Adipocyte (in vitro differentiated cells): ENCODE measurements at regions not wholly inside any gene's neighbourhood (a gene's known extent, or its start where the extent isn't known, plus 50 kb on each side); places are given as distances from the start of the nearest gene placed in this dataset.

ENCODE experiments used
- DNase-seq: peaks from one replicate; pipeline ENCODE4 v3.0.0-alpha.2; 2015; ENCODE audit warnings: low read depth
- H3K27me3 ChIP-seq: replicated peaks from 2 replicates; pipeline ENCODE4 v1.7.0; 2013; ENCODE audit warnings: mild to moderate bottlenecking, low read length, moderate library complexity; ENCODE audit not compliant: control insufficient read depth, insufficient read depth
- H3K36me3 ChIP-seq: 2 replicates; pipeline ENCODE4 v1.7.0; 2013; ENCODE audit warnings: low read length, mild to moderate bottlenecking, moderate library complexity; ENCODE audit not compliant: control insufficient read depth, insufficient read depth, severe bottlenecking
- H3K4me1 ChIP-seq: 2 replicates; pipeline ENCODE4 v1.7.0; 2013; ENCODE audit warnings: mild to moderate bottlenecking, low read length, moderate library complexity; ENCODE audit not compliant: control insufficient read depth, insufficient read depth
- H3K4me3 ChIP-seq: 2 replicates; pipeline ENCODE4 v1.7.0; 2013; ENCODE audit warnings: mild to moderate bottlenecking, low read length, moderate library complexity
- H3K9ac ChIP-seq: 2 replicates; pipeline ENCODE4 v1.7.0; 2013; ENCODE audit warnings: mild to moderate bottlenecking, low read length, moderate library complexity
- H3K9me3 ChIP-seq: 2 replicates; pipeline ENCODE4 v1.7.0; 2013; ENCODE audit warnings: mild to moderate bottlenecking, low read length, moderate library complexity; ENCODE audit not compliant: control insufficient read depth

GRCh38 chr14:98458702-98459101, 813.3 kb downstream of the BCL11B start:
- H3K9me3 ChIP-seq: no peaks in the 10 kb centered on the region
- no peak overlapping the region for H3K9ac ChIP-seq
- no peak overlapping the region for H3K4me3 ChIP-seq
- H3K27me3 ChIP-seq: no peaks in the 10 kb centered on the region
- no peaks in the 10 kb centered on the region for H3K4me1 ChIP-seq
- DNase-seq: no peak
- no peaks in the 10 kb centered on the region for H3K36me3 ChIP-seq

- H3K9ac ChIP-seq: no peak overlapping the region
- no peaks in the 10 kb centered on the region for H3K27me3 ChIP-seq
- H3K4me1 ChIP-seq: no peaks in the 10 kb centered on the region
- DNase-seq: no peak
- no peak overlapping the region for H3K4me3 ChIP-seq
- no peaks in the 10 kb centered on the region for H3K9me3 ChIP-seq
- H3K36me3 ChIP-seq: no peaks in the 10 kb centered on the region
Observed at GRCh38 chr14:98462908-98463307, 809.1 kb downstream of the BCL11B start.

GRCh38 chr14:98466807-98467206, 805.2 kb downstream of the BCL11B start:
- Histone ChIP-seq H3K4me1 (no peaks in the 10 kb centered on the region), H3K27me3 (no peaks in the 10 kb centered on the region), H3K36me3 (no peaks in the 10 kb centered on the region), H3K9ac (no peak overlapping the region), H3K9me3 (no peaks in the 10 kb centered on the region), H3K4me3 (no peak overlapping the region)
- no peak for DNase-seq

- H3K27me3 ChIP-seq: no peaks in the 10 kb centered on the region
- no peak overlapping the region for H3K9ac ChIP-seq
- H3K36me3 ChIP-seq: no peaks in the 10 kb centered on the region
- no peaks in the 10 kb centered on the region for H3K4me1 ChIP-seq
- no peaks in the 10 kb centered on the region for H3K9me3 ChIP-seq
- no peak overlapping the region for H3K4me3 ChIP-seq
- no peak for DNase-seq
Observed at GRCh38 chr14:98470663-98471062, 801.3 kb downstream of the BCL11B start.

- Histone ChIP-seq H3K9me3 (peaks cover 3% of the 10 kb centered on the region), H3K4me3 (no peak overlapping the region), H3K4me1 (no peaks in the 10 kb centered on the region), H3K9ac (no peak overlapping the region), H3K27me3 (no peaks in the 10 kb centered on the region), H3K36me3 (no peaks in the 10 kb centered on the region)
- no peak for DNase-seq
Observed at GRCh38 chr14:98474900-98475299, 797.1 kb downstream of the BCL11B start.

GRCh38 chr14:98477935-98478334, 794.1 kb downstream of the BCL11B start:
- H3K9ac ChIP-seq: no peak overlapping the region
- no peaks in the 10 kb centered on the region for H3K27me3 ChIP-seq
- H3K36me3 ChIP-seq: no peaks in the 10 kb centered on the region
- no peak overlapping the region for H3K4me3 ChIP-seq
- H3K9me3 ChIP-seq: peaks cover 7% of the 10 kb centered on the region
- no peak for DNase-seq
- no peaks in the 10 kb centered on the region for H3K4me1 ChIP-seq

GRCh38 chr14:98489115-98489514, 782.9 kb downstream of the BCL11B start:
- no peak for DNase-seq
- no peaks in the 10 kb centered on the region for H3K4me1 ChIP-seq
- no peaks in the 10 kb centered on the region for H3K27me3 ChIP-seq
- H3K9me3 ChIP-seq: peaks cover 14% of the 10 kb centered on the region
- no peaks in the 10 kb centered on the region for H3K36me3 ChIP-seq
- H3K4me3 ChIP-seq: no peak overlapping the region
- no peak overlapping the region for H3K9ac ChIP-seq

GRCh38 chr14:98494582-98494981, 777.4 kb downstream of the BCL11B start:
- Histone ChIP-seq H3K27me3 (no peaks in the 10 kb centered on the region), H3K9me3 (no peaks in the 10 kb centered on the region), H3K4me1 (no peaks in the 10 kb centered on the region), H3K4me3 (no peak overlapping the region), H3K36me3 (no peaks in the 10 kb centered on the region), H3K9ac (no peak overlapping the region)
- no peak for DNase-seq

GRCh38 chr14:98498019-98498885, 773.7 kb downstream of the BCL11B start:
- no peak for DNase-seq
- Histone ChIP-seq H3K9me3 (no peaks in the 10 kb centered on the region), H3K4me3 (no peak overlapping the region), H3K9ac (no peak overlapping the region), H3K36me3 (no peaks in the 10 kb centered on the region), H3K4me1 (no peaks in the 10 kb centered on the region), H3K27me3 (no peaks in the 10 kb centered on the region)

- no peak for DNase-seq
- Histone ChIP-seq H3K4me1 (no peaks in the 10 kb centered on the region), H3K36me3 (no peaks in the 10 kb centered on the region), H3K9ac (no peak overlapping the region), H3K4me3 (no peak overlapping the region), H3K27me3 (no peaks in the 10 kb centered on the region), H3K9me3 (no peaks in the 10 kb centered on the region)
Observed at GRCh38 chr14:98501335-98501734, 770.7 kb downstream of the BCL11B start.

- H3K4me1 ChIP-seq: no peaks in the 10 kb centered on the region
- DNase-seq: no peak
- H3K4me3 ChIP-seq: no peak overlapping the region
- H3K36me3 ChIP-seq: no peaks in the 10 kb centered on the region
- H3K9me3 ChIP-seq: no peaks in the 10 kb centered on the region
- no peak overlapping the region for H3K9ac ChIP-seq
- H3K27me3 ChIP-seq: no peaks in the 10 kb centered on the region
Observed at GRCh38 chr14:98501836-98502235, 770.2 kb downstream of the BCL11B start.
